ENCODE measurements at regions not wholly inside any gene's neighbourhood (a gene's known extent, or its start where the extent isn't known, plus 50 kb on each side); places are given as distances from the start of the nearest gene placed in this dataset.
"Not testable (repeated sequence)": the region's sequence is repeated elsewhere in the genome, so short reads cannot be mapped to it uniquely, and the experiment has no call there.

GRCh38 chr2:215829261-215829660, 184.1 kb downstream of the MREG start:
- no peak overlapping the region for H3K4me3 ChIP-seq (ENCODE audit: low read depth, low read length)
- DNase-seq (ENCODE audit: low read depth) = no peak
- TF ChIP-seq, protein P1, sequence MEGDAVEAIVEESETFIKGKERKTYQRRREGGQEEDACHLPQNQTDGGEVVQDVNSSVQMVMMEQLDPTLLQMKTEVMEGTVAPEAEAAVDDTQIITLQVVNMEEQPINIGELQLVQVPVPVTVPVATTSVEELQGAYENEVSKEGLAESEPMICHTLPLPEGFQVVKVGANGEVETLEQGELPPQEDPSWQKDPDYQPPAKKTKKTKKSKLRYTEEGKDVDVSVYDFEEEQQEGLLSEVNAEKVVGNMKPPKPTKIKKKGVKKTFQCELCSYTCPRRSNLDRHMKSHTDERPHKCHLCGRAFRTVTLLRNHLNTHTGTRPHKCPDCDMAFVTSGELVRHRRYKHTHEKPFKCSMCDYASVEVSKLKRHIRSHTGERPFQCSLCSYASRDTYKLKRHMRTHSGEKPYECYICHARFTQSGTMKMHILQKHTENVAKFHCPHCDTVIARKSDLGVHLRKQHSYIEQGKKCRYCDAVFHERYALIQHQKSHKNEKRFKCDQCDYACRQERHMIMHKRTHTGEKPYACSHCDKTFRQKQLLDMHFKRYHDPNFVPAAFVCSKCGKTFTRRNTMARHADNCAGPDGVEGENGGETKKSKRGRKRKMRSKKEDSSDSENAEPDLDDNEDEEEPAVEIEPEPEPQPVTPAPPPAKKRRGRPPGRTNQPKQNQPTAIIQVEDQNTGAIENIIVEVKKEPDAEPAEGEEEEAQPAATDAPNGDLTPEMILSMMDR (IDR thresholded peaks at IDR 0.05; ENCODE audit: insufficient read depth, low read depth, low read length, missing control alignments) = no peak

DNA sequence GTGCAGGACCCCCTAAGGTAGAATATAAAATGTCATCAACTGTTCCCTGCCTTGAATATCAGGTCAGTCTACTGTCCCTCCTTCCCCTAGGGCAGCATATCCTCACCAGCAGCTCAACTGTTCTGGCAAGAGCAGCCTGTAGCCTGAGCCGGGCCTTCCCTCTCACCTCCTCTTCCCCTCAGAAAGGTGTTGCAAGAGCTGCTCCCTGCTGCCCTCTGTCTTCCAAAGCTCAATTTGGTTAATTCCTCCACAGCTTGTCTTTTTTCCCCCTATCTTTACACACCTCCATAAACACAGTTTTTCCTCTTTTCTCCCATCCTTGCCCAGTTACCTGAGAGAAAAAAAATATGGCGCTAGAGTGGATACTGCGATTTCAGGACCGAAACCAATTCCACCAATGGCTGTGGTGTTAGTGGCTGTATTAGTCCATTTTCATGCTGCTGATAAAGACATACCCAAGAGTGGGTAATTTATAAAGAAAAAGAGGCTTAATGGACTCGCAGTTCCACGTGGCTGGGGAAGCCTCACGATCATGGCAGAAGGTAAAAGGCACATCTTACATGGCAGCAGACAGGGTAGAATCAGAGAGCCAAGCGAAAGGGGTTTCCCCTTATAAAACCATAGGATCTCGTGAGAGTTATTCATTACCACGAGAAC, 184.7 kb downstream of the MREG start:
- H3K4me3 ChIP-seq (ENCODE audit: low read depth, low read length) = no peak overlapping the region
- peak; percentile 75 for DNase-seq (ENCODE audit: low read depth)
- TF ChIP-seq, protein P1 (IDR thresholded peaks at IDR 0.05; ENCODE audit: insufficient read depth, low read depth, low read length, missing control alignments) = peak; percentile 67

GRCh38 chr2:215826838-215827441, 186.4 kb downstream of the MREG start:
- TF ChIP-seq, protein P1 (IDR thresholded peaks at IDR 0.05; ENCODE audit: insufficient read depth, low read depth, low read length, missing control alignments) = no peak
- H3K4me3 ChIP-seq (ENCODE audit: low read depth, low read length) = no peak overlapping the region
- no peak for DNase-seq (ENCODE audit: low read depth)

- DNase-seq (ENCODE audit: low read depth) = no peak
- H3K4me3 ChIP-seq (ENCODE audit: low read depth, low read length) = no peak overlapping the region
- TF ChIP-seq, protein P1 (IDR thresholded peaks at IDR 0.05; ENCODE audit: insufficient read depth, low read depth, low read length, missing control alignments) = no peak
Observed at GRCh38 chr2:215826376-215826775, 187.0 kb downstream of the MREG start.

GRCh38 chr2:215825707-215826106, 187.6 kb downstream of the MREG start:
- no peak overlapping the region for H3K4me3 ChIP-seq (ENCODE audit: low read depth, low read length)
- no peak for DNase-seq (ENCODE audit: low read depth)
- TF ChIP-seq, protein P1 (IDR thresholded peaks at IDR 0.05; ENCODE audit: insufficient read depth, low read depth, low read length, missing control alignments) = no peak

GRCh38 chr2:215821298-215821697, 192.1 kb downstream of the MREG start:
- not testable (repeated sequence) for H3K4me3 ChIP-seq (ENCODE audit: low read depth, low read length); DNase-seq (ENCODE audit: low read depth)

DNA sequence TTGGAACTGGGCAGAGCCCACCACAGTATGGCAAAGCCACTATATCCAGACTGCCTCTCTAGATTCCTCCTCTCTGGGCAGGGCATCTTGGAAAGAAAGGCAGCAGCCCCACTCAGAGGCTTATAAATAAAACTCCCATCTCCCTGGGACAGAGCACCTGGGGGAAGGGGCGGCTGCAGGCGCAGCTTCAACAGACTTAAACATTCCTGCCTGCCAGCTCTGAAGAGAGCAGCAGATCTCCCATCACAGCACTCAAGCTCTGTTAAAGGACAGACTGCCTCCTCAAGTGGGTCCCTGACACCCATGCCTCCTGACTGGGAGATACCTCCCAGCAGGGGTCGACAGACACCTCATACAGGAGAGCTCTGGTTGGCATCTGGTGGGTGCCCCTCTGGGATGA, 193.6 kb downstream of the MREG start:
- H3K4me3 ChIP-seq (ENCODE audit: low read depth, low read length); DNase-seq (ENCODE audit: low read depth): not testable (repeated sequence)

DNA sequence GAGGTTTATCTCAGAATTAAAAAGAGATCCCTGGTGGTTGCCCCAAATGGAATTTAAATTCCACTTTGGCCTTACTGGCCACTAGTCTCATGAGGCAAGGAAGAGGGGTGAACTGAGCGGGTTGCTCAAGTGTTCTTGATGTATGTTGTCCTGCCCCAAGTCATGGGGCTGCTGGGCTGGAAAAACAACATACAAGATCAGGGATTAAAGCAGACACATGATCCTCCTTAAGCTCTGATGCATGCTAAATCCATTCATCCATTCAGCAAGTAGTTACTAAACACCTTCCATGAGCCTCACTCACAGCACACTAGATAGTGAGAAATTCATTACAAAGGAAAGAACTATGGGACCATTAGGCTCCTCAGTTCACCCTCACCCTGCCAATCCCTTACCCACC, 196.3 kb downstream of the MREG start:
- no peak overlapping the region for H3K4me3 ChIP-seq (ENCODE audit: low read depth, low read length)
- DNase-seq (ENCODE audit: low read depth) = no peak
- TF ChIP-seq, protein P1 (IDR thresholded peaks at IDR 0.05; ENCODE audit: insufficient read depth, low read depth, low read length, missing control alignments) = no peak

Data from GM12865 (cell line).